ENCODE measurements at regions not wholly inside any gene's neighbourhood (a gene's known extent, or its start where the extent isn't known, plus 50 kb on each side); places are given as distances from the start of the nearest gene placed in this dataset.

DNA sequence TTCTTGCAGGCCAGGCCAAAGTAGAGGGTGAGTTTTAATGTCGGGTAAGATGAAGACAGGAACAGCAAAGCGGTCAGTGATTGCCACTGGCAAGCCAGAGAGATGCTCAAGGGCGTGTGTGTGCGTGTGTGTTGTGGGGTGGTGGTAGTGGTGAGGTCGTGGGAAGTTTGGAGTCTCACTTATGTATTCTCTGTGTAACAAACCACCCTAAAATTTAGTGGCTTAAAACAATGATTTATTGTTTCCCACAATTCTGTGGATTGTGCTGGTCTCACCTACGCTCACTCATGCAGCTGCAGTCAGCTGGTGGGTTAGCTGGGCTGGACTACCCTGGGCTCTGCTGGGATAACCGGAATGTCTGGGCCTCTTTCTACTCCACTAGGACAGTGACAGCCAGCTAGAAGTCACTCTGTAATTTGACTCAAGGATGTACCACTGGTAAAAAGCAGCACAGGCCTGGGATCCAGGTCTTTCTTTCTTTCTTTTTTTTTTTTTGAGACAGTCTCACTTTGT, 50.9 kb upstream of the BHLHE40 start:
- TF ChIP-seq, protein P1, sequence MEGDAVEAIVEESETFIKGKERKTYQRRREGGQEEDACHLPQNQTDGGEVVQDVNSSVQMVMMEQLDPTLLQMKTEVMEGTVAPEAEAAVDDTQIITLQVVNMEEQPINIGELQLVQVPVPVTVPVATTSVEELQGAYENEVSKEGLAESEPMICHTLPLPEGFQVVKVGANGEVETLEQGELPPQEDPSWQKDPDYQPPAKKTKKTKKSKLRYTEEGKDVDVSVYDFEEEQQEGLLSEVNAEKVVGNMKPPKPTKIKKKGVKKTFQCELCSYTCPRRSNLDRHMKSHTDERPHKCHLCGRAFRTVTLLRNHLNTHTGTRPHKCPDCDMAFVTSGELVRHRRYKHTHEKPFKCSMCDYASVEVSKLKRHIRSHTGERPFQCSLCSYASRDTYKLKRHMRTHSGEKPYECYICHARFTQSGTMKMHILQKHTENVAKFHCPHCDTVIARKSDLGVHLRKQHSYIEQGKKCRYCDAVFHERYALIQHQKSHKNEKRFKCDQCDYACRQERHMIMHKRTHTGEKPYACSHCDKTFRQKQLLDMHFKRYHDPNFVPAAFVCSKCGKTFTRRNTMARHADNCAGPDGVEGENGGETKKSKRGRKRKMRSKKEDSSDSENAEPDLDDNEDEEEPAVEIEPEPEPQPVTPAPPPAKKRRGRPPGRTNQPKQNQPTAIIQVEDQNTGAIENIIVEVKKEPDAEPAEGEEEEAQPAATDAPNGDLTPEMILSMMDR (IDR thresholded peaks at IDR 0.05) = no peak
- TF ChIP-seq POLR2A (IDR thresholded peaks at IDR 0.05) = no peak
